WTC11 (cell line): ENCODE measurements at regions not wholly inside any gene's neighbourhood (a gene's known extent, or its start where the extent isn't known, plus 50 kb on each side); places are given as distances from the start of the nearest gene placed in this dataset.

ENCODE experiments used
- ATAC-seq: fragments of 200-7000 bp; cut with Tn5 transposase; 2 replicates; pipeline ENCODE4 v1.10.0; 2021; ENCODE audit warnings: mild to moderate bottlenecking, moderate library complexity
- CTCF ChIA-PET: fragments of 300-600 bp; sonication (Branson Sonifier 250); formaldehyde crosslinking; loops from one replicate; lab custom pipeline; 2021; ENCODE audit warnings: antibody characterized with exemption; lab: Charles Lee
- POLR2A ChIA-PET: fragments of 350-600 bp; sonication (Branson Sonifier 250); formaldehyde crosslinking; loops from one replicate; lab custom pipeline; 2021; ENCODE audit warnings: antibody characterized with exemption; lab: Charles Lee
- DNase-seq: peaks from one replicate; pipeline ENCODE4 v3.0.0; 2021; ENCODE audit warnings: low spot score
- H3K27ac Mint-ChIP-seq: 2 replicates; pipeline ENCODE4 v1.8.0; 2021; ENCODE audit warnings: mixed read lengths
- H3K27me3 Mint-ChIP-seq: 2 replicates; pipeline ENCODE4 v1.8.0; 2021; ENCODE audit warnings: low read depth, mild to moderate bottlenecking, moderate library complexity, mixed read lengths
- H3K36me3 Mint-ChIP-seq: 2 replicates; pipeline ENCODE4 v1.8.0; 2021; ENCODE audit warnings: mixed read lengths
- H3K4me1 Mint-ChIP-seq: 2 replicates; pipeline ENCODE4 v1.8.0; 2022; ENCODE audit warnings: mixed read lengths
- H3K4me3 Mint-ChIP-seq: 2 replicates; pipeline ENCODE4 v1.8.0; 2021; ENCODE audit warnings: mild to moderate bottlenecking, moderate library complexity, mixed read lengths
- H3K9me3 Mint-ChIP-seq: 2 replicates; pipeline ENCODE4 v1.8.0; 2021; ENCODE audit warnings: mixed read lengths
- ATF1 ChIP-seq: sonication (generic); formaldehyde crosslinking; IDR thresholded peaks from 2 replicates; pipeline ENCODE4 v1.8.1; 2023; ENCODE audit warnings: mild to moderate bottlenecking, moderate library complexity, missing genetic modification reagents
- ETV6 ChIP-seq: sonication (generic); formaldehyde crosslinking; IDR thresholded peaks from 2 replicates; pipeline ENCODE4 v1.8.1; 2022; ENCODE audit warnings: mild to moderate bottlenecking, missing genetic modification reagents
- GRHL2 ChIP-seq: fragments of 250-450 bp; sonication (Bioruptor Pico); IDR thresholded peaks from 2 replicates; pipeline ENCODE4 v1.8.0; 2022; ENCODE audit warnings: mild to moderate bottlenecking, moderate library complexity; ENCODE audit not compliant: insufficient replicate concordance, severe bottlenecking
- HMGA2 ChIP-seq: fragments of 250-450 bp; sonication (Bioruptor Pico); IDR thresholded peaks from 2 replicates; pipeline ENCODE4 v1.4.0; 2021; ENCODE audit warnings: mild to moderate bottlenecking, moderate library complexity
- JAZF1 ChIP-seq: fragments of 250-450 bp; sonication (Bioruptor Pico); IDR thresholded peaks from 2 replicates; pipeline ENCODE4 v1.9.0; 2021; ENCODE audit warnings: moderate library complexity, mild to moderate bottlenecking, inconsistent platforms
- NFYB ChIP-seq: sonication (generic); formaldehyde crosslinking; conservative IDR thresholded peaks from 2 replicates; pipeline ENCODE4 v1.8.0; 2022; ENCODE audit warnings: low read depth, missing genetic modification reagents
- NR1H2 ChIP-seq: sonication (generic); formaldehyde crosslinking; IDR thresholded peaks from 2 replicates; pipeline ENCODE4 v1.9.0; 2021; ENCODE audit warnings: mild to moderate bottlenecking, moderate library complexity, missing genetic modification reagents
- OVOL2 ChIP-seq: fragments of 250-450 bp; sonication (Bioruptor Pico); IDR thresholded peaks from 2 replicates; pipeline ENCODE4 v1.9.0; 2021; ENCODE audit warnings: mild to moderate bottlenecking, borderline replicate concordance
- TF ChIP-seq, protein P1 (sequence below): fragments of 200-600 bp; IDR thresholded peaks from 2 replicates; pipeline ENCODE4 v1.8.0; 2022; ENCODE audit warnings: antibody characterized with exemption
- TF ChIP-seq, protein P2 (sequence below): sonication (generic); formaldehyde crosslinking; IDR thresholded peaks from 2 replicates; pipeline ENCODE4 v1.8.1; 2022; ENCODE audit warnings: low read depth, mild to moderate bottlenecking, moderate library complexity, missing genetic modification reagents, borderline replicate concordance
- TF ChIP-seq, protein P3 (sequence below): sonication (generic); formaldehyde crosslinking; conservative IDR thresholded peaks from 2 replicates; pipeline ENCODE4 v1.8.1; 2023; ENCODE audit warnings: mild to moderate bottlenecking, low read depth, missing genetic modification reagents, moderate library complexity
- TF ChIP-seq, protein P4 (sequence below): sonication (generic); formaldehyde crosslinking; IDR thresholded peaks from 2 replicates; pipeline ENCODE4 v1.8.1; 2023; ENCODE audit warnings: mild to moderate bottlenecking, missing genetic modification reagents, moderate library complexity
- TF ChIP-seq, protein P5 (sequence below): sonication (generic); formaldehyde crosslinking; IDR thresholded peaks from 2 replicates; pipeline ENCODE4 v1.8.1; 2023; ENCODE audit warnings: mild to moderate bottlenecking, moderate library complexity, missing genetic modification reagents
- TF ChIP-seq, protein P6 (sequence below): sonication (generic); formaldehyde crosslinking; IDR thresholded peaks from 2 replicates; pipeline ENCODE4 v1.8.0; 2023; ENCODE audit warnings: missing genetic modification reagents

DNA sequence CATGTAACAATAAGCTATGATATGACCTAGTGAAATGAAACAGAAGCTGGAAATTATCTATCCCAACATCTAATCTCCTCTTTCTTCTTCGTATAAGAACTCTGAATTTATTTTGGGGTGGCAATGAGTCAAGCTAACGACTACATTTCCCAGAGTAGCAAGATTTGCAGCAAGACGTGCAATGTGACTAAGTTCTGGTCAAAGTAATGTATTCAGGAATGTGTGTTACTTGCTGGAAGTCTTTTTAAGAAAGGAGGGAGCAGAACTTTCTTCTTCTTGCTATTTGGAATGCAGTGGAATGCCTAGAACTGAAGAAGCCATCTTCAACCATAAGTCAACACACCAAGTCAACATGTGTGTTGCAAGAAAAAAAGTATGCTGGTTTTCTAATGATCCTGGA lies 406.6 kb upstream of the MEF2C start (continued):
- TF ChIP-seq, protein P1, sequence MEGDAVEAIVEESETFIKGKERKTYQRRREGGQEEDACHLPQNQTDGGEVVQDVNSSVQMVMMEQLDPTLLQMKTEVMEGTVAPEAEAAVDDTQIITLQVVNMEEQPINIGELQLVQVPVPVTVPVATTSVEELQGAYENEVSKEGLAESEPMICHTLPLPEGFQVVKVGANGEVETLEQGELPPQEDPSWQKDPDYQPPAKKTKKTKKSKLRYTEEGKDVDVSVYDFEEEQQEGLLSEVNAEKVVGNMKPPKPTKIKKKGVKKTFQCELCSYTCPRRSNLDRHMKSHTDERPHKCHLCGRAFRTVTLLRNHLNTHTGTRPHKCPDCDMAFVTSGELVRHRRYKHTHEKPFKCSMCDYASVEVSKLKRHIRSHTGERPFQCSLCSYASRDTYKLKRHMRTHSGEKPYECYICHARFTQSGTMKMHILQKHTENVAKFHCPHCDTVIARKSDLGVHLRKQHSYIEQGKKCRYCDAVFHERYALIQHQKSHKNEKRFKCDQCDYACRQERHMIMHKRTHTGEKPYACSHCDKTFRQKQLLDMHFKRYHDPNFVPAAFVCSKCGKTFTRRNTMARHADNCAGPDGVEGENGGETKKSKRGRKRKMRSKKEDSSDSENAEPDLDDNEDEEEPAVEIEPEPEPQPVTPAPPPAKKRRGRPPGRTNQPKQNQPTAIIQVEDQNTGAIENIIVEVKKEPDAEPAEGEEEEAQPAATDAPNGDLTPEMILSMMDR, result no peak

DNA sequence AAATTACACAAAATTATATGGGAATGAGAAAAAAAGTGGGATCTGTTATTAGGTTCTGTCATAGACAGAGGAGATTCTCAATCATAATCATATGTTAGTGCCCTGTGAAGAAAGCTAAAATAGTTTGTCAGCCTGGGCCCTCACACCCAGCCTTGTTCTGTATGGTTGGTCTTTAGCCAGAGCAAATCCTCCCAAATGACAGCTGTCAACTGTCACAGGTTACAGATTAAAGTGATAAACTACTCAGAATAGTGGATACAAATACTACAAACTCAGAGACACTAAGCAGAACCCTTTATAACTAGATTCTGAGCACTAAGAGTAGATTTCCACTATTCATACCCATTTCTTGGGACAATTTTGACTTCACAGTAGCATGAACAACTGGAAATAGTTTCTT lies 405.0 kb upstream of the MEF2C start:
- Mint-ChIP-seq H3K4me3 (no peak overlapping the region), H3K27me3 (no peaks in the 10 kb centered on the region), H3K36me3 (no peaks in the 10 kb centered on the region), H3K4me1 (peaks cover 6% of the 10 kb centered on the region; the same call in 1 of the 2 replicates), H3K9me3 (no peaks in the 10 kb centered on the region), H3K27ac (no peak overlapping the region)
- ChIA-PET POLR2A (no interaction called here), CTCF (no interaction called here)
- TF ChIP-seq, protein P2, sequence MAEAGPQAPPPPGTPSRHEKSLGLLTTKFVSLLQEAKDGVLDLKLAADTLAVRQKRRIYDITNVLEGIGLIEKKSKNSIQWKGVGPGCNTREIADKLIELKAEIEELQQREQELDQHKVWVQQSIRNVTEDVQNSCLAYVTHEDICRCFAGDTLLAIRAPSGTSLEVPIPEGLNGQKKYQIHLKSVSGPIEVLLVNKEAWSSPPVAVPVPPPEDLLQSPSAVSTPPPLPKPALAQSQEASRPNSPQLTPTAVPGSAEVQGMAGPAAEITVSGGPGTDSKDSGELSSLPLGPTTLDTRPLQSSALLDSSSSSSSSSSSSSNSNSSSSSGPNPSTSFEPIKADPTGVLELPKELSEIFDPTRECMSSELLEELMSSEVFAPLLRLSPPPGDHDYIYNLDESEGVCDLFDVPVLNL (CRISPR knock-in tag), result no peak
- no peak for TF ChIP-seq ATF1 (CRISPR knock-in tag)
- TF ChIP-seq GRHL2 (CRISPR knock-in tag), result no peak
- ATAC-seq (no peak), DNase-seq (no peak)

DNA sequence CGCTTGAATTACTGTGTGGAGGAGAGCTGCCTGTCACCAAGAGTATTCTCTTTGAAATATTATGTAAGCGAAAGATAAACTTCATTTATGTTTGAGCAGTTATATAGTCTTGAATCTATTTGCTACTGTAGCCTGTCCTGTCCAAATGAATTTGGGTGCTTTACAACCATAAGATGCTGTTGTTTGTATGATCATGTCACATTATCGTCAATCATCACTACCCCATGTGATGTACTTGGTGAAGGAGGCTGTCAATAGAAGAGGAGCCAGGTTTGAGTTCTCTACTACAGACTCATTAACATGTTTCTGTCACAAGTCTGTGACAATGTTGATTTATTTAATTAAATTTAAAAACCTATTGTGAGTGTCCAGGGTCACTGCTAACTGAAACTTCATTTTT lies 403.3 kb upstream of the MEF2C start:
- no peak overlapping the region for H3K27ac Mint-ChIP-seq
- H3K9me3 Mint-ChIP-seq, result no peaks in the 10 kb centered on the region
- DNase-seq (no peak), ATAC-seq (no peak)
- H3K27me3 Mint-ChIP-seq, result no peaks in the 10 kb centered on the region
- no peaks in the 10 kb centered on the region for H3K36me3 Mint-ChIP-seq
- POLR2A ChIA-PET, result no interaction called here
- H3K4me1 Mint-ChIP-seq, result peaks cover 6% of the 10 kb centered on the region; the same call in 1 of the 2 replicates
- TF ChIP-seq NR1H2 (CRISPR knock-in tag), result no peak
- no peak for TF ChIP-seq OVOL2 (CRISPR knock-in tag)
- TF ChIP-seq JAZF1 (CRISPR knock-in tag), result no peak
- TF ChIP-seq, protein P3, sequence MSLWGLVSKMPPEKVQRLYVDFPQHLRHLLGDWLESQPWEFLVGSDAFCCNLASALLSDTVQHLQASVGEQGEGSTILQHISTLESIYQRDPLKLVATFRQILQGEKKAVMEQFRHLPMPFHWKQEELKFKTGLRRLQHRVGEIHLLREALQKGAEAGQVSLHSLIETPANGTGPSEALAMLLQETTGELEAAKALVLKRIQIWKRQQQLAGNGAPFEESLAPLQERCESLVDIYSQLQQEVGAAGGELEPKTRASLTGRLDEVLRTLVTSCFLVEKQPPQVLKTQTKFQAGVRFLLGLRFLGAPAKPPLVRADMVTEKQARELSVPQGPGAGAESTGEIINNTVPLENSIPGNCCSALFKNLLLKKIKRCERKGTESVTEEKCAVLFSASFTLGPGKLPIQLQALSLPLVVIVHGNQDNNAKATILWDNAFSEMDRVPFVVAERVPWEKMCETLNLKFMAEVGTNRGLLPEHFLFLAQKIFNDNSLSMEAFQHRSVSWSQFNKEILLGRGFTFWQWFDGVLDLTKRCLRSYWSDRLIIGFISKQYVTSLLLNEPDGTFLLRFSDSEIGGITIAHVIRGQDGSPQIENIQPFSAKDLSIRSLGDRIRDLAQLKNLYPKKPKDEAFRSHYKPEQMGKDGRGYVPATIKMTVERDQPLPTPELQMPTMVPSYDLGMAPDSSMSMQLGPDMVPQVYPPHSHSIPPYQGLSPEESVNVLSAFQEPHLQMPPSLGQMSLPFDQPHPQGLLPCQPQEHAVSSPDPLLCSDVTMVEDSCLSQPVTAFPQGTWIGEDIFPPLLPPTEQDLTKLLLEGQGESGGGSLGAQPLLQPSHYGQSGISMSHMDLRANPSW (CRISPR knock-in tag), result no peak
- TF ChIP-seq, protein P4, sequence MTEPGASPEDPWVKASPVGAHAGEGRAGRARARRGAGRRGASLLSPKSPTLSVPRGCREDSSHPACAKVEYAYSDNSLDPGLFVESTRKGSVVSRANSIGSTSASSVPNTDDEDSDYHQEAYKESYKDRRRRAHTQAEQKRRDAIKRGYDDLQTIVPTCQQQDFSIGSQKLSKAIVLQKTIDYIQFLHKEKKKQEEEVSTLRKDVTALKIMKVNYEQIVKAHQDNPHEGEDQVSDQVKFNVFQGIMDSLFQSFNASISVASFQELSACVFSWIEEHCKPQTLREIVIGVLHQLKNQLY (CRISPR knock-in tag), result no peak
- TF ChIP-seq HMGA2 (CRISPR knock-in tag), result no peak
- TF ChIP-seq, protein P5, sequence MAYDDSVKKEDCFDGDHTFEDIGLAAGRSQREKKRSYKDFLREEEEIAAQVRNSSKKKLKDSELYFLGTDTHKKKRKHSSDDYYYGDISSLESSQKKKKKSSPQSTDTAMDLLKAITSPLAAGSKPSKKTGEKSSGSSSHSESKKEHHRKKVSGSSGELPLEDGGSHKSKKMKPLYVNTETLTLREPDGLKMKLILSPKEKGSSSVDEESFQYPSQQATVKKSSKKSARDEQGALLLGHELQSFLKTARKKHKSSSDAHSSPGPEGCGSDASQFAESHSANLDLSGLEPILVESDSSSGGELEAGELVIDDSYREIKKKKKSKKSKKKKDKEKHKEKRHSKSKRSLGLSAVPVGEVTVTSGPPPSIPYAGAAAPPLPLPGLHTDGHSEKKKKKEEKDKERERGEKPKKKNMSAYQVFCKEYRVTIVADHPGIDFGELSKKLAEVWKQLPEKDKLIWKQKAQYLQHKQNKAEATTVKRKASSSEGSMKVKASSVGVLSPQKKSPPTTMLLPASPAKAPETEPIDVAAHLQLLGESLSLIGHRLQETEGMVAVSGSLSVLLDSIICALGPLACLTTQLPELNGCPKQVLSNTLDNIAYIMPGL (CRISPR knock-in tag), result no peak
- TF ChIP-seq, protein P6, sequence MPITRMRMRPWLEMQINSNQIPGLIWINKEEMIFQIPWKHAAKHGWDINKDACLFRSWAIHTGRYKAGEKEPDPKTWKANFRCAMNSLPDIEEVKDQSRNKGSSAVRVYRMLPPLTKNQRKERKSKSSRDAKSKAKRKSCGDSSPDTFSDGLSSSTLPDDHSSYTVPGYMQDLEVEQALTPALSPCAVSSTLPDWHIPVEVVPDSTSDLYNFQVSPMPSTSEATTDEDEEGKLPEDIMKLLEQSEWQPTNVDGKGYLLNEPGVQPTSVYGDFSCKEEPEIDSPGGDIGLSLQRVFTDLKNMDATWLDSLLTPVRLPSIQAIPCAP, result no peak
- no peak for TF ChIP-seq NFYB (CRISPR knock-in tag)
- no peak for TF ChIP-seq ETV6 (CRISPR knock-in tag)
- no peak overlapping the region for H3K4me3 Mint-ChIP-seq
- CTCF ChIA-PET, result no interaction called here
